NCI-H146 treated with DMSO at 0.1 percent for 48 hours (cell line): ENCODE measurements at regions not wholly inside any gene's neighbourhood (a gene's known extent, or its start where the extent isn't known, plus 50 kb on each side); places are given as distances from the start of the nearest gene placed in this dataset.
"Not testable (repeated sequence)": the region's sequence is repeated elsewhere in the genome, so short reads cannot be mapped to it uniquely, and the experiment has no call there.

Source experiments
- DNase-seq: peaks from one replicate; lab custom pipeline; 2025; ENCODE audit not compliant: unreplicated experiment; lab: John Stamatoyannopoulos, UW

DNA sequence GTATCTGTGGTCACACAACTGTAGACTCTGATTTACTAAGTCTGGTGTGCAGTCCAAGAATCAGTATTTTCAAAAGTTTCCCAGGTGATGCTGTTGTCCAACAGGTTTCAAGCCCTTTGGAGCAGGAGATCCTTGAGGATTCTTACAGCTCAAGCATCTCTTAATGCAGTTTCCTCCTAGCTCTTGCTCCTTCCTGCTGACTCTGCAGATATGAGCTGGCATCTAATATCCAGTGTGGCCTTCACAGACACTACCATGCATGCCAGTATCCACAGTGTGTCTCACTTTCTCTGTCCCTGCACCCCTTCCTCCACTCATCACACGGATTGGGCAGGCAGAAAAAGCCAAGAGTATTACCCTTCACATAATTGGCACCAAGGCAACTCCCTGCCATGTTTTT lies 182.2 kb upstream of the TNC start:
- DNase-seq: no peak

- no peak for DNase-seq
Observed at GRCh38 chr9:115300874-115301273, 182.9 kb upstream of the TNC start.

DNA sequence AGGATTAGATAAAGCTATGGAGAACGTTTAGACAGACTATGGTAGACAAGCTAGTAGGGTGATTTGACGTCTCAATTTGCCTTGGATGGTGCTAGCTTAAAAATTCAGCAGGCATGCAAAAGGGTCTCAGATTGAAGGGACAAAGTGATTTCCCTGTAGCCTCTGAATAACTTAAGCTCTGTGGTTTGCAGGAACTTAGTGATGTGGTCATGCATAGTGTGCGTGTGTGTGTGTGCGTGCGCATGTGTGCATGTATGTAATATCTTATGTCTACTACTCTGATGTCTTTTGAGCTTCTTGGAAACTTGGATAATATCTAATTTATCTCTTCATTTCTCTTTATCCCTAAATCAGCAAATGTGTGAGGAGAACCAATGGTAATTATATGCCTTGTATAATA lies 183.6 kb upstream of the TNC start:
- DNase-seq: no peak

- DNase-seq: no peak
Observed at GRCh38 chr9:115305543-115305942, 187.6 kb upstream of the TNC start.

- no peak for DNase-seq
Observed at GRCh38 chr9:115306865-115307264, 188.9 kb upstream of the TNC start.

DNA sequence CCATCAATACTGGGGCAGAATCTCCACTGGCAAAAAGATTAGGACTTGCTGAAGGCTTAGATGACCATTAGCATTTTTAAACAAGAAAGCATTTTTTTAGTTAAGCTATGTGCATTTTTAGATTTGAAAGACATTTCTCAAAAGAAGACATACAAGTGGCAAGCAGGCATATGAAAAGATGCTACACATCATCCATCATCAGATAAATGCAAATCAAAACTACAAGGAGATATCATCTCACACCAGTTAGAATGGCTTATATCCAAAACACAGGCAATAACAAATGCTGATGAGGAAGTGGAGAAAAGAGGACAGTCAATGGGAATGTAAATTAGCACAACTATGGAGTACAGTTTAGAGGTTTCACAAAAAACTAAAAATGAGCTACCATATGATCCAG lies 195.6 kb upstream of the TNC start:
- no peak for DNase-seq

GRCh38 chr9:115326461-115326860 lies 208.5 kb upstream of the TNC start:
- no peak for DNase-seq

DNA sequence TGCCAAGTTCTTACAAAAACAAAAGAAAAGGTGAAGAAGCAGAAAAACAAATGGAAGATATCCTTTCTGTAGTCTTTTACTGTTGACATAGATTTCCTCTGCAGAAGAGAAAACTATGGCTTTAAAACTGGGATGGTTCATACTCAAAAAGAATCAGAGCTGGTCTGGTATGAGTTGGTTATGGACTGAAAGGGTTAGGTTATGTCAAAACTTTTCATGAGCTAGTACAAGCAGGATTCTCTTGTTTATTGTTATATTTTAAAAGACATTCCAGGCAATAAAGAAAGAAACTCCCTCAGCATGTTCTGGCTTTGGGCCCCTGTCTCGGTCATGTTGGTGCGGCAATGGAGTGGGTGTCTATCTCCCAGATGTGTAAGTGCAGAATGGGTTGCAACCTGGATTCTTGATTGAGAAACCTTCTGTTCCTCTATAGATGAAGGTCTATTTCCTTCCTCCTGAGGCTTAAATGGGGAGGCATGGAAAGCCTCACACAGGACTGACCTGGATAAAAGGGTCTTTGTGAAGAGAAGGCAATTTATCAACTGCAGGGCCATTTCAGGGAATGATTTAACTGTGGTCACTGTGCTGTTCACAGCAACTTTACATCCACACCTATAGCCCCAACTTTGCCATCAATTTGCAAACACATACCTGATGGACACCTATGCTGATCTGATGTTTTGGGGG lies 209.6 kb upstream of the TNC start:
- no peak for DNase-seq

- DNase-seq: no peak
Observed at GRCh38 chr9:115328228-115328627, 210.3 kb upstream of the TNC start.

DNA sequence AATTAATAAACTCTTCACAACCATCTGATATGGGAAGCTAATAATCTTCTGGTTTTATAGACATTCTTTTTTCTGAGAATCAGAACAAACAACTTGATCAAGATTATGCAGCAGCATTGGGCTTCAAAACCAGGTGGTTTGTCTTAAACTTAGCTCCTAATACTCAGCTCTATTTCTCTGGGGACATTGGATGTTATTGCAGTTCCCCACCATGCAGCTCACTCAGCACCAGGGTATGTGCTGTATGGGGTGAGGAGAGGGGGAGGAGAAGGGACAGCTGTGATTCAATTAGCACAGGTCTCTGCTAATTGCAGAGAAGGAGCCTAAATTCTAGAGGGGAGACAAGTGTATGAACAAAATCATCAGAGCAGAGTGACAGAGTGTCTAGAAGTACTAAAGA lies 210.7 kb upstream of the TNC start:
- no peak for DNase-seq

DNA sequence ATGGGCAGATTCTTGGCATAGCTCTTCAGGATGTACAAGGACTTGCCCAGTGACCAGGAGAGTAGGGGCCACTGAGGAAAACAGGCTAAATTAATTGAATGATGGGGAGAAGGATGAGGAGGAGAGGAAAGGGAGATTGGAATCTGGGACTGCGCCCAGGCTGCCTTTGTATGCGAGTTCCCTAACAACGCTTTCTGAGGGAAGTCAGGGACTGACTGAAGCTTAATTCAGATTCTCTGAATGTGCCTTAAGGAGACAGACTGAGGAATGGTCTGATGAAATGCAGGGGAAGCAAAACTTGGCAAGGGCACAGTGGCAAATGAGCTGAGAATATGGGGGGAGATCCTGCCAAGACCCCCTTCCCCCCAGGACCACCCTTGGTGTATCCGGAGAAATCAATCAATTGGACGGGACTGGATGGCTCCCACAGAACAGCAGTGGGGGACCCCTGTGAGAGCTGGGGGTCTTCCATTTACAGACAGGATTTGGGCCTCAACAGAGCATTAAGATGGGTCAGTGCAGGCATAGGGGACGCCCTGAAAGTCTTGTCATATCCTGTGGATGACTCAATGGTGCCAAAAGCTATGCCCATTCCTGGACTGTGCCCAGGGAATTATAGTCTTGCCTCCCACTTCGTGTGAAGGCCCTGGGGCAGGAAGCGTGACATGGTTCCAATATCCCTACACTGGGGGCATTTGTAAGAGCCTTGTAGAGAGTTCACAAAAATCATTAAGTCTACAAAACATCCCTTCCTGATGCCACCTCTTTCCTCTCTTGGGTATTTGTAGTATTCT lies 215.5 kb upstream of the TNC start:
- DNase-seq: no peak

- no peak for DNase-seq
Observed at GRCh38 chr9:115335439-115335838, 217.5 kb upstream of the TNC start.

DNA sequence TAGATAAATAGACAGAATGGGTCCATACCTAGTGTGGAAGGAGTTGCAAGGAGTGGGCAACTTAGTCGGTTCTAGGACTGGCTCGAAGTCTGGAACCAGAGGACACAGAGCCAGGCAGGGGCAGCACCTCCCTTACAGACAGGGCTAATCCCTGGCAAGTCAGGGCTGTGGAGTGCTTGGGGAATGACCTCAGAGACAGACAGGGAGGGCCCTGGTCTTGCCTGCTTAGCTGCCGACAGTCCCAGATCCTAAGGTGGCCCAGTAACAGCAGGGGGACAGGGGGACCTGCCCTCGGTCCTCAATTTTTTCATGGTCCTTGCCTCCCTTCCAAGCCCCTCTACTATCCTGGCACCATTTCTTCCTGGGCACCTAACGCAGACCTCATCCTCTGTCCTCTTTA lies 222.4 kb upstream of the TNC start:
- no peak for DNase-seq

- no peak for DNase-seq
Observed at GRCh38 chr9:115341426-115341825, 223.5 kb upstream of the TNC start.

DNA sequence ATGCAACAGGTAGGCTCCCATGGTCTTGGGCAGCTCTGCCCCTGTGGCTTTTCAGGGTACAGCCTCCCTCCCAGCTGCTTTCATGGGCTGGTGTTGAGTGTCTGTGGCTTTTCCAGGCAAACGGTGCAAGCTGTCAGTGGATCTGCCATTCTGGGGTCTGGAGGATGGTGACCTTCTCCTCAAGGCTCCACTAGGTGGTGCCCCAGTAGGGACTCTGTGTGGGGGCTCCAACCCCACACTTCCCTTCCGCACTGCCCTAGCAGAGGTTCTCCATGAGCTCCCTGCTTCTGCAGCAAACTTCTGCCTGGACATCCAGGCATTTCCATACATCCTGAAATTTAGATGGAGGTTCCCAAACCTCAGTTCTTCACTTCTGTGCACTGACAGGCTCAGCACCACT lies 229.8 kb upstream of the TNC start:
- not testable (repeated sequence) for DNase-seq

DNA sequence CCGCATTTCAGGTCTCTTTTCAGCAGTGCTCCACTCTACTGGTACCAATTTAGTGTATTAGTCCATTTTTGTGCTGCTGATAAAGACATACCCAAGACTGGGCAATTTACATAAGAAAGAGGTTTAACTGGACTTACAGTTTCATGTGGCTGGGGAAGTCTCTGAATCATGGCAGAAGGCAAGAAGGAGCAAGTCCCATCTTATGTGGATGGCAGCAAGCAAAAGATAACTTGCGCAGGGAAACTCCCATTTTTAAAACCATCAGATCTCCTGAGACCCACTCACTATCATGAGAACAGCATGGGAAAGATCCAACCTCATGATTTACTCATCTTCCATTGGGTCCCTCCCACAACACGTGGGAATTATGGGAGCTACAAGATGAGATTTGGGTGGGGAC lies 231.0 kb upstream of the TNC start:
- DNase-seq: not testable (repeated sequence)

DNA sequence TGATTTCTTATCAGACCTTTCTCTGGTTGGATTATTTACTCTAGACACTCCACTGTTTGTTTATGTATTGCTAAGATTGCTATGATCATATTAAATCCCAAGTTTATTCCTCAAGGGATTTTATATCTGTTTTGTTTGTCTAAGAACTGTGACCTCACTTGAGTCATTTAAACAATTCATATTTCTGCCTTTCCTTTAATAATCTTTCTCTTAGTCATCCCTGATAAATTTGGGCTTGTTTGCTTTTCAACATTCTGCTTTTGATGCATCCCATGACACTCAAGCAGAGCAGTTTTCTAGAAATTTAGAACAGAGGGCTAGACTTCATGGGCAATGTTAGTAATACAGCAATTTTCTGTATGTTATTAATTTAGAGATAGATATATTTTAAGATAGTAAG lies 231.6 kb upstream of the TNC start:
- DNase-seq: no peak

DNA sequence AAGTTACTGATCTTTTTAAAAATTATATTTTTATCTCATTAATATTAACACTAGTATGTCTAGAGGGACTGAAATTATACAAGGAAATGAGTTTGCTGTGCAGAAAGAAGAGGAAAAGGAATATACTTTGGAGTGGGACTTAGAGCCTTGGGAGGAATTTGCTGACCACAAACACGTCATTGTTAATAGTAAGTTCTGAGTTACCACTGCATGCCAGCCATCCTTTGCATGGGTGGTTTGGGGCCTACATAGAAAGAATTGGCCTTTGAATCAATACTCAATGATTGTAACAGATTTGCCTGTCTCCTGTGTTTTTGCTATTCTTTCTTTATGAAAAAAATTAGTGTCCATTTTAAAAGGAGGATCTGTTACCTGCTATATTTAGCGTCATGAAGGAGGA lies 232.6 kb upstream of the TNC start:
- DNase-seq: no peak

- DNase-seq: no peak
Observed at GRCh38 chr9:115353681-115354080, 235.7 kb upstream of the TNC start.

DNA sequence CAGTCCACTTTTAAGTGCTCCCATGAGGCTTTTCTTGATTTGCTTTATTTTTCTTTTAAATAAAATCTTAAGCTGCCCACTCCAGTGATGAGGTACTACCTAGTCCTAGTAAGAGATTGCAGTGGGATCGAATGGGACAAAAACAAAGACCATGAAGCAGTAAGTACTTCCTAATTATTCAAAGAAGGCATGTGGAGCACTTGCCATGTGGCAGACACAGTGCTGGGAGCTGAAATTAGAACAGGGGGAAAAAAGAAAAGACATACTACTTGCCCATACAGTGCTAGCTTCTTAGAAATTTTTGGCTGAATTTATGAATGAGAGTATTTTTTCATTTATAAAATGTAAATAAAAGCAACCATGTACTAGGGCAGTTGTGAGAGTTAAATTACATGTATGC lies 239.9 kb upstream of the TNC start:
- DNase-seq: no peak

DNA sequence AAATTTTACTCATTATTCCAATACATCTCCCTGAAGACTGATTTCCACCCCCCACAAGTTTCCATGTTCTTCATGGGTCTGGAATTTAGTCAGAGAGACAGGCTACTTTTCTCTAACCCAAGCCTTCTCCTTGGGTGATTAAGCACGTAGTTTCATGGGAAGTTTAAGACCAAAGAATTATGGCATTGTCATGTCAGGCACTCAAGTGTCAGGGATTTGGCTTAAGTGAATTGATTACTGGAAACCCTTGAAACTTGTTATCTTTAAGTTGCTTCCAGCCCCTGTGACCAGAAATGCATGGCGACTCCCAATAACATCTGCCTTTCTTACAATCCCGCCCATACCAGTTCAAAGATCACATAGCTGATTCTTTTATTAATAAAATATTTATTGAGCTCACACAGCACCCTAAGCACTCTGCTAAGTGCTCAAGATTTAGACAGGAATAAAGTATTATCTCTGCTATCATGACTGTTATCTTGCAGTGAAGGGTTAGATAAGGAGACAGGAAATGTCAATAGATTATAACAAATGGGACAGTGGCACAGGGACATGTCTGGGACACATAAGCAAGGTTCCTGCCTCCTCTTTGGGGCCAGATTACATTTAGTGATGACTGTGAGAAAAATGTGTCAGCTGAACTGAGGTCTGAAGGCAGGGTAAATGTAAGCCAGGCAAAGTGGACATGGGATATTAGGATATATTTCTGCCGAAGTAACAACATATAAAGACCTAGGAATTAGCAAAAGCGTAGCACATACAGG lies 241.2 kb upstream of the TNC start:
- DNase-seq: no peak

- no peak for DNase-seq
Observed at GRCh38 chr9:115360122-115360521, 242.2 kb upstream of the TNC start.
